NCI-H2107 treated with DMSO at 0.1 percent for 48 hours (cell line): ENCODE measurements at regions not wholly inside any gene's neighbourhood (a gene's known extent, or its start where the extent isn't known, plus 50 kb on each side); places are given as distances from the start of the nearest gene placed in this dataset.

Experiments used
- DNase-seq: peaks from one replicate; lab custom pipeline; 2025; ENCODE audit not compliant: unreplicated experiment; lab: John Stamatoyannopoulos, UW

DNA sequence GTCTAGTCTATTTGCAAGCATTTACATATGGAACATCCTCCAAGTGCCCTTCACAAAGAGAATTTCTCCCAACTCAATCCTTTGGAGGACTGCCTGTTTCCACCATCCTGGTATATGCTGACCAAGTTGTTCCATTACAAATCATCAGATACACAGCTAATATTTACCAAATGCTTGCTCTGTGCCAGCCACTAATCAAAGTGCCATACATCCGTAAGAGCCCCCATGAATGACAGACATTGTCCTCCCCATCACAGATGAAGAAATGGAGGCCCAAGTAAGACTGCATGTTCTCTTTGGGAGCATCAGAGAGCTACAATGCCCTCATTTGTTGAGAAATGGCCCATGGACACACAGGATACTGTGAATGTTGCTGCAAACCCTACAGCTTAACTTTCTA lies 130.0 kb upstream of the BACE2 start:
- no peak for DNase-seq

DNA sequence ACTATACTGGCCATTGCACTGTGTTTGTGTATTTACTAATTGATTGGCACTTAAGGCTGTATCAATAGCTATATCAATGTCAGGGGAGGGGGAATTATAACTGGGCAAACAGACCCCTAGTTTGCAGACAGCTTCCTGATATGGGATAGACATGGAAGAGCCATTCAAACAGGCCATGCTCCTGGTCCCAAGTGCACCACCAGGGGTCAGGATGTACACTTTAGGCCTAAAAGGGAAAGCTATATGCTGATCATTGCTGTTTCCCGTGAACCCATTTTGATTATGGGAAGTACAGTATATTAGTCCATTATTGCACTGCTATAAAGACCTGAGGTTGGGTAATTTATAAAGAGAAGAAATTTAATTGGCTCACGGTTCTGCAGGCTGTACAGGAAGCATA lies 124.9 kb upstream of the BACE2 start:
- no peak for DNase-seq

DNA sequence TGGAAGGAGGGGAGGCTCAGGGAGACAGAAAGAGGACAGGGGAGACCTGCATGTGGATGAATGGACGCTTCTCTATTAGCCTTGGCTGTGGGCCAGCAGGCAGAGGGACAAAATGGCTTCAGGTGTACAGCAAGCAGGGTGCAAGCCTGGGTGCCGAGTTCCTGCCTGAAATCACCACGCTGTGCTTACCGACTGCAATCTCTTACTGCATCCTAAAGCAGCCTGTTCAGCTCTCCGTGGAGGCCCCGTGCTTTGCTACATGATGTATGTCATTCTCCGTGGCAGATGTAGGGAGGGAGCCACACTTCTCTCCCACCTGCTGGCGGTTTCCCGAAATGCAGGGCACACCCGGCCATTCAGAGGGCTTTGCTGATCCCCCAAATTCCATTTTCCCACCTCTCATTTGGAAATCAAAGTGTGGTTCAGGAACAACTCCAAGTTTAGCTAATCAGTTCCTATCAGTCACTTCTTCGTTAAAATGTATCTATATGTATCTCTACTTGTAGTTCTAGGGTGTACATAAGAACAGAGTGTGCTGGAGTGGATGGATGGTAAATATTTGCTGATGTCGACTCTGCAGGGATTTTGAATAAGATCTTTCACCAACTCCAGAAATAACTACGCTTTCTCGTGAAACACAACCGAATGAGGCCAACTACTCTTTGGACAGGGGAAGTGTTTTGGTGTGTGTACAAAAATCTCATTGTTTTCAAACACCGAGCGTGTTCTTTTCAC lies 122.3 kb upstream of the BACE2 start:
- peak; percentile 85 for DNase-seq

DNA sequence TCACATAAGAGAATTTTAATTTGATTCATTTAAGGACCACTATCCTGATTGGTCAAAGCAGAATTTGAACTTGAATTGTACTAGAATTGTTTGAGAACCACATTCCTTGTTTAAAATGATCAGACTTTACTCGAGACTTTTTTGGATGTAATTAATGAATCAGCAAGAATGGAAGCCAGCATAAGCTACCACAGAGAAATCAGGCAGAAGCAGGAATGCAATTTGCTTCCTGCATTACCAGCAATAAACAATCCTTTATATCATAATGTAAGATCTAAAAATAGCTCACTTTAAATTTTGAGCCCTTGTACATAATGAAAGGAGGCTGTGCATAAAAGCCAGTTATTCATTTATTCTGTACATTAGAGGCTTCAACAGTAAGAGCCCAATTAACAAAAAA lies 119.8 kb upstream of the BACE2 start:
- no peak for DNase-seq

DNA sequence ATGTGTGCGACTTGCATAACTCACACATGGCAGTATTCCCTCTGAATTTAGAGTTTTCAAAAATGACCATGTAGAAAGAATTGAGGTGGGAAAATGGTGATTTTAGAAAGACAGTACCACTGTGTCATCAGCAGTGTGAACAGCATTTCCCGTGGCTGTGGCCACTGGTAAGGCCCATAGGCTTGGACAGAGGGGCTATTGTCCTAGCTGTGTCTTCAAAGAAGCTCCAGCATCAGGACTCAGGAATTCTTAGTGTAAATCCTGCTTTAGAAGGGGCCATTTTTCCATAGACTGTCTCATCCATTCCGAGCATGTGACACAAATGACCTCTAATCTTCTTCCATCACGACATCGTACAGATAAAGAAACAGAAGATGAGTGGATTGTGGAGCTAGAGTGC lies 119.3 kb upstream of the BACE2 start:
- no peak for DNase-seq

DNA sequence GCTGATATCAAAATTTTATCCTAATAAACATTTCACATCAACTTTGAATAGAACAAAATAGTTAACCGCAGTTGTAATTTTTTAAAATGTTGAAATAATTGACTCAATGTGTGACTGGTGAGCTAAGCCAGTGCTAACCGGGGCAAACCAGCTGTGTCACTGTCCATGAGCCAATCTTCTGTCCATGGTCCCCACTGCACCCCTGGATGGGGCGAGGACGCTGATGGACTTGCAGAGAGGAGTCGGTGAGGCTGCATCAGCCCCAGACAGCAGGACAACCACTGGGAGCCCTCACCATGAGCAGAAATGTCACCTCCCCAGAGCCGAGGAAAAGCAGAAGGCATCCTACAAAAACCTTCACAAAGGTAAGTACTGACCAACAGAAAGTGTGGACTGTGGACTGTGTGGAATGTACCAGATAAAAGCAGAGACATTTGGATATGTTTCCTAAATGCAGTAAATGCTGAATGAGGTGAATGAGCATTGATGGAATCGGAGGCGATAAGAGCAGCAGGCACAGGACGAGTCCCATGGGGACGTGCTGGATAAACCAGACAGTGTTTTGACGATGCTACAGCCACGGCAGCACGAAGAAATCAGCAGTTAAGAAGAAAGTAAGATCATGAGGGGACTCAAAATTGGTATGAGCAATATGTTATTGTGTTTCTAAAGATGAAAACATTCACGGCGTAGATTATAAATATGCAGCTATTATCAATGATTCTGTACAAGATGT lies 115.0 kb upstream of the BACE2 start:
- no peak for DNase-seq

DNA sequence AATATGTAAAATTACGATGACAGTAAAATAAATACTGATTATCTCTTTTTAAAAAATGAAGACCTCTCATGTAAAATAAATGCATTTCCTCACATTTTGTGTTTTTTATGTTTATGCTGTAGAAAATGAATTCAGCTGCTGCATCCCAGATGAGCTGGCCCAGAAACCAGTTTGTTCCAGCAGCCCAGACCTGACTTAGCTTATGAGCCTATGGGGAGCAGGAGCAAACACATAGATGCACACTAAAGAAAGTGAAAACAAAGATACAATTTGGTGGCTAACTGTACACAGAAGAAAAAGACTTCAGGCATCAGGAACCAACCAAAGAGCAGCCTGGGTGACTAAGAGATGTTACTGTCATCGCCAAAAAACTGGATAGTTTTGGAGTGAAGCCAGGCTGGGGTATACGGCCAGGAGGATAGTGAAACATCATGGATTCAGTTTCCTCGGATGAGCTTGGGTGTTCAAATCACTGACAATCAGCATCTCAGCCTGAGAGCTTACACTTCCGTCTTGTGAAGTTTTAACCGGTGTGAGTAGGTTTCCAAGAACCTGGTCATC lies 113.9 kb upstream of the BACE2 start:
- no peak for DNase-seq

DNA sequence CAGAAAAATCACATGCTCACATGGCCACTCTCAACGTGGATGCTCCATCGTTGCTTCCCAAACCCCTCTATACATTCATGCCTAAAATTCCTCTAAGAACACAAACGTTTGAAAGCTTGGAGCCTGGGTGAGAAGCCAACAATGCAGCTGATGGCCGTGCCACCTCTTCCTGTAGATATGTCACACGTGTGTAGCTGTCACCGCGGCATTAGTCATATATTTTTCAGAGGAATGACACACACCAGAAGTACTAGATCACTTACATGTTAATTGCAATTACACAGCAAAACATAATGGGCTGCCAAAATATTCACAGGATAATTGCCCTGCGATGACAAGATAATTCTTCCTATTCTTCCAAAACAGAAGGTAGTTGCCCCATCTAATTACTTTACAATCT lies 112.7 kb upstream of the BACE2 start:
- DNase-seq: no peak

DNA sequence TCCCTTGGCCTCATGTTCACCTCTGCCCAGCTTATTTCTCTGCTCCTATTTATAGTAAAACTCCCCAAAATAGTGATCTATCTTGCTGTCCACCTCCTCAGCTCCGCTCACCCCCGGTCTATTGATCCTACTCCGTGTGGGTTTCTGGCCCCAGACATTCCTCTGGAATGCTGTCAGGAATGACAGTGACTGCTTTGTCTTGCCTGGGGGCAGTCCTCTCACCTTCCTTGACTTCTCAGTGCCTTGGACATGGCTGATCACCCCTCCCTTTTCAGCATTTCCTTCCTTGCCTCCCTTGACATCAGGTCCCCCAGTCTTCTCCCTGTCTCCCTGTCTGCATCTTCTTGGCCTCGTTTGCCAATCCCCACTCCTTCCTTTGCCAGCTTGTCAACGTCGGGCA lies 108.1 kb upstream of the BACE2 start:
- DNase-seq: no peak

DNA sequence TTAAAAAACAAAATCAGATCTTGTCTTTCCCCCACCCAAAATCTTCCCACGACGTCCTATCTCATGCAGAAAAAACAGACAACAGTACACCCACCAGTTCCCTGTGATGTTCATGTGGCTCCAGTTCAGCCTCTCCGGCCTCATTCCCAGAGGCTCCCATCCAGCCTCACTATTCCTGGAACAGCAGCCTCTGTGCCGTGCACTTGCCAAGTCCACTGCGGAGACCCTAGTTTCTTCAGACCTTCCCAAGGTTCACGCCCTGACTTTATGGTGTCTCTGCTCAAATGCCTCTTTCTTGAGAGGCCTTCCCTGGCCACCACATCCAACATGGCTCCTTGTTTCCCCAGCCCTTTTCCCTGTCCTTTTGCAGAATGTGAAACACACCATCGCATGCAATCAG lies 106.3 kb upstream of the BACE2 start:
- DNase-seq: no peak

DNA sequence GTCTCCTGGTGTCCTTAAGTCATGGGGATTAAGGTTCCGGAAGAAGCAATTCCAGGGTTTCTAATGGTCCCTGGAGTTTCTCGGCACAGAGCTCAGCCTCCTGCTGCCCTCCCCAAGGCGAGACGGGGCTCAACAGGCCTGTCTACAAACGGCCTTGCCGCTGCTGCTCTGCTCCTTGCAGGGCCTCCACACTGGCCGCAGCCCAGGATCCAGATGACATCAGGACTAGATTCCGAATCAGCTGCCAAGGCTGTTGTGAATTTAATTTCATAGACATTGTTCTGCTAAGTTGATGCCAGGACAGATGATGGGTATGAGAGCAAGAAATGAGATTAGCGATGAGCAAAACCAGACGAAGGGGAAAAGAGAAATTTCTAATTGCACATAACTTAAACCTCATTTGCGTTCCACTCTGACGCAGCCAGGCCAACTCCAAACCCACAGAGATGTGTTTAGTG lies 103.6 kb upstream of the BACE2 start:
- no peak for DNase-seq

DNA sequence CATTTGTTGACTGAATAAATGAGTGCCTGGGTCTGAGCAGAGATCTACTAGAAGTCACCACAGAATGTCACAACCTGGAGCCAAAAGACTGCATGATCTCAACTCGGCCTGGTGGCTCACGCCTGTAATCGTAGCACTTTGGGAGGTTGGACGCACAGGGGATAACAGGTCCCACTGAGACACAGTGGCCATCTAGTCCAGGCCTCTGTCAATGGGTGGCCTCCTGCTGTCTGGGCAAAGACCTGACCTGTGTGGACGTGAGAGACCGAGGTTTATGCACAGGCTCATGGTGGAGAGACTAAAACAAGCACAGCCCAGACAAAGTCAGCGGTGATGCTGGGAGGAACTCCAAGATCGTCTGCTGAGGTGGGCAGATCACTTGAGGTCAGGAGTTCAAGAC lies 103.0 kb upstream of the BACE2 start:
- DNase-seq: no peak

DNA sequence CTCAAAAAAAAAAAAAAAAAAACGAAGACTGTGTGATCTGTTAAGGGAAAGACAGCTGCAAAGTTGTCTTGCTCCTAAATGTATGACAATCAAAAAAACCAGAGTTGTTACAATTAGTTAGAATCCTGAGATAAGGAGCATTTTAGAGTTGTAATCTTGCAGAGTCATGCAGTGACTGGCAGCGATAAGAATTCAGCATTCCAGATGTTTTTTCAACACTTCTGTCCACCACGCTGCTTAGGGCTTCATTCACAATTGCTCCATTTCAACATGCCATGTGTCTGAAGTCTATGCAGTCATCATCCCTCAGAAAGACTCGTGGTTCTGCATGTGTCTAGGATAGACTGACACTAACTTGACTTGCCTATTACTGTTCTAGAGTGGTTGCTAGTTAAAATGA lies 102.4 kb upstream of the BACE2 start:
- DNase-seq: no peak

DNA sequence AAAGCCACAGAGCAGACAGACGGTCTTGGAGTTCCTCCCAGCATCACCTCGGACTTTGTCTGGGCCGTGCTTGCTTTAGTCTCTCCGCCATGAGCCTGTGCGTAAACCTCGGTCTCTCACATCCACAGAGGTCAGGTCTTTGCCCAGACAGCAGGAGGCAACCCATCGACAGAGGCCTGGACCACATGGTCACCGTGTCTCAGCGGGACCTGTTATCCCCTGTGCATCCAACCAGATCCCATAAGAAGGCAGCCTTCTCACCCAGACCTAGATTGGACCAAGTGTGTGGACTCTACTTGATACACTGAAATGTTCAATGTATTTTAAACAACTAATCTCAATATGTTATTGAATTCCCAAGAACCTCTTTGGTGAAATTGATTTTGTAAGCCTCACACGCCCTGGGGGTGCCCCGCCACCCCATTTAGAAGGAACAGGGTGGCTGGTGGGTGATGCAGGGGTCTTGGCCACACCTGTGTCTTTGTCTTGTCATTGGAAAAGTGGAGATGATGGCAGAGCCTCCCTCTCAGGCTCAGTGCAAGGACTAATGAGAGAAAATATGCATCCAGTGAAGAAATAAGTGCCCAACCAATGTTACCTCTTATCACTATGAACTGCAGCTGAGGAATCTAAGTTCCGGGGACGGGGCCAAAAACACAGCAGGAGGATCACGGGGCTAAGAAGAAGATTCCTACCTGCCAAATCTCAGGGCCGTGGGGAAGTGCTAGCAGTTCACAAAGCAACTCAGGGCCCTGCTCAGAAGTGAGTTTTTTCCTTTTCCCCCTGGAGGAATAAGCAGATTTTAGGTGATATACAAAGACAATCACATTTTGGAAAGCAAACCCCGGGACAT lies 101.6 kb upstream of the BACE2 start:
- no peak for DNase-seq

DNA sequence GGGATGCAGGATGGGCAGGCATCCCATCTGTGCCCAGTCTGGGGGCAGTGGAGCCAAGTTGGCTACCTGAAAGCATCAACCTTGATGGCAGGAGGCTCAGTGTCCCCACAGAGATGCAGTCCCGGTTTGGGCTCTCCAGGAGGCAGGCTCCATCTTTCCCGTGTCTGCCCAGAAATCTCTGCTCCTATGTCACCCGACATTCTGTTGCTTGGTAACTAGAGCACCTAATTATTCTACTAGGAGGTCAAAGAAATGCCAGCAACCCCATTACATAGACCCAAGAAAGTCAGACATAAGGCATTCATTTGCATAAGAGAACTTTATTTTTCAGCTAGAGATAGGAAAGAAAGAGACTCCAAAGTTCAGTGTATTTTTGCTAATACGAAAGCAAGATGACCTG lies 100.3 kb upstream of the BACE2 start:
- no peak for DNase-seq

DNA sequence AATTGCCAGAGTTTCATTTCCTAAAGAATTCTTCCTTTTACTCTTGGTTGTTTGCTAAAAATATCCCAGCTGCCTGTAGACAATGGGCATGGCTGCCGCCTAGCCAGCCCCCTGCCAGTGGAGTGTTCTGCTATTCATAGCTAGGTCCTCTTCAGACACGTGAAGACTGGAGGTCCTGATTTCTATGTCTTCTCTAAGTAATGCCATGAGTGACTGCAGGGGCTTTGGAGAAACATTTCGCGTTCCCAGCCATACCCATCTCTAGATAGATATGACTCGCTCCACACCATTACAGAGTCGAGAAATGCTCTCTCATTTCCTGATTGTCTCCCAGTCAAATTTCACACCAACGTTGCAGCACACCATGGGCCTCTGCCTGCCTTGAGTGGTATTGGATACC lies 99.5 kb upstream of the BACE2 start:
- peak; percentile 50 for DNase-seq

DNA sequence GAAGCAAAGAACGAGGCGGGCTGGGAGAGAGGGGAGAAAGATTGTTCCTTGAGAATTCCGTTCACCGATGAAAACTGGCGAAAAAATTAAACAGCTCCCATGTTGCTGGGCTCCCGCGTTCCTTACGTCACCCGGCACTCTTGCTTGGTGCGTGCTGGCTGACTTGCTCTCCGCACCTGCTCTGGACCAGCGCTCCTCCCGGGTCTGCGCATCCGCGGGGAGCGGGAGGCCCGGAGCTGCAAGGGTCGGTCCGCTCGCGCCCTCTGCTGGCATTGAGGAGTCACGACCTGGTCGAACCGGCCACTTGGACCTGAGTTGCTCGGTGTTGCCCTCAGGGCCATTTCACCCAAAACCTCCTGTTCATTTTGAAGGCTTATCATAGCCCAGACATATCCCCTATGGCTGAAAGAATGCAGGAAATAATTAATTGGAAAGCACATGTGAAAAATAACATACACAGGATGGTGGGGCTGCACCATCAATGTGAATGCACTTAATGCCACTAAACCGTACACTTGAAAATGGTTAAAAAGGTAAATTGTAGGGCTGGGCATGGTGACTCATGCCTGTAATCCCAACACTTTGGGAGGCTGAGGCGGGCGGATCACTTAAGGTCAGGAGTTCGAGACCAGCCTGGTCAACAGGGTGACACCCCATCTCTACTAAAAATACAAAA lies 98.9 kb upstream of the BACE2 start:
- DNase-seq: peak; percentile 89

DNA sequence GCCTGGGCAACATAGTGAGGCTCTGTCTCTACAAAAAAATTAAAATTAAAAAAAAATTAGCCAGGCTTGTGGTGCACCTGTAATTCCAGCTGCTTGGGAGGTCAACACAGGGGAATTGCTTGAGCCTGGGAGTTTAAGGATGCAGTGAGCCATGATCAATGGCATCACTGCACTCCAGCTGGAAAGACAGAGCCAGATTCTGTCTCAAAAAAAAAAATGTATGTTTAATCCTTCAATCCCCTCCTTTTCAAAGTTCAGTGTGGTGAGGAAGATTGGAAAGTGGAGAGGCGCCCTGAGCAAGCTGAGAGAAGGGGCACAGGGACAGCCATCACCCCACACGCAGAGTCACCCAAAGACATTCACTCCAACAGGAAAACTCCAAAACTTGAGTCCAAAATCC lies 97.7 kb upstream of the BACE2 start:
- no peak for DNase-seq

DNA sequence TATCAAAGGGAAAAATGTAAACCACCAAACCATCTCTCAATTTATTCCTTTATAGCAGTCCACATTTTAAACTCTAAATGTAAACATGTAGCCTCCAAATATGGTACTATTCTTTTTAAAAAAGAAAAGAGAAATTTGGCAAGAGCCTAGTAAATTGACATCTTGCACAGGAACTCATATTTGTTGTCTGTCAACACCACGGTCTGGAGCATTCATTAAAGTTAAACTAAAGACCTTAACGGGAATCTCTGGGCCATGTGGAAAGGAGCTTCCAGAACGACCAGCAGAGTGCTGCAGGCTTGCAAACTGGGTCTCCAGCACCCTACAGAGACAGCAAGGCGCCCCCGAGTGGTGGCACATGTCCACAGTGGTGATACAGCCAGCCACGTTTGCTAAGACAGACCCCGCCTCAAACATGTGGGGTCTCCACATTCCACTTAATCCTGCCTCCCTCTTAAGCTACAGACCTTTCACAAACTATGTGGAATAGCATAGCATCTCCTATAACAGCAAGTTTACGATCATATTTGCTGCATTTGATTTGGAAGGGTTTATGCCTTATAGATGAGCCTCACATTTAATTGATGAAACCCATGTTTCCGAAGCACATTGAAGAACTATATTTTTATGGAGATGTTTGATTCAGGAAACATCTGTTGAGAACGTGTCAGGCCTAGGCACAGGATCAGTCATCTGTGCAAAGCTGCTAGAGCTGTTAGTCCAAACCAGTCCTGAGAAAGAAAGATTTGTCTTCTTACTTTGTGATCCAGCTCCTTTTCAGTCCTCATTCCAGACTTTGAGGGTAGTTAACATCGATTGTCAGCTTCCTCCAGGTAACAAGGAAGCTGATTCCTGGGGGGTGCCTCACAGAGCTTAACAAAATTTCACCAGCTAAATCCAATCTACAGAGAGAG lies 96.4 kb upstream of the BACE2 start:
- DNase-seq: no peak

DNA sequence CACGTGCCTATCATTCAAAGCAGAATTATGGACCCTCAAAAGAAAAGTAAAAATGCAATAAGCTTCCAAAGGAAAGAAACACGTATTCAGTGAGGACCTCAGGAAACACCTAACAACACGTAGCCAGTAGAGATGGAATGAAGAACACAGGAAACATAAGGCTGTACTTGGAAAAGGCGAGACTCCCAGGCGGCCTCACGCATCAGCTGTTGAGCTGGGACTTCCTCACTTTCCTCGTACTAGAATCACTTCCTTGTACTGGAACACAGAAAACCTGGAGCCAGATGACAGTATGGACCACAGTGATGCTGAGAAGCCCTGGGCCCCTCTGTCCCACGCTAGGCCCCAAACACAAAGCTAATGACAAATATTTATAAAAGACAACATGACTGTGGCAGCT lies 94.4 kb upstream of the BACE2 start:
- no peak for DNase-seq
